ENCODE measurements at regions not wholly inside any gene's neighbourhood (a gene's known extent, or its start where the extent isn't known, plus 50 kb on each side); places are given as distances from the start of the nearest gene placed in this dataset.
"Not testable (repeated sequence)": the region's sequence is repeated elsewhere in the genome, so short reads cannot be mapped to it uniquely, and the experiment has no call there.

DNA sequence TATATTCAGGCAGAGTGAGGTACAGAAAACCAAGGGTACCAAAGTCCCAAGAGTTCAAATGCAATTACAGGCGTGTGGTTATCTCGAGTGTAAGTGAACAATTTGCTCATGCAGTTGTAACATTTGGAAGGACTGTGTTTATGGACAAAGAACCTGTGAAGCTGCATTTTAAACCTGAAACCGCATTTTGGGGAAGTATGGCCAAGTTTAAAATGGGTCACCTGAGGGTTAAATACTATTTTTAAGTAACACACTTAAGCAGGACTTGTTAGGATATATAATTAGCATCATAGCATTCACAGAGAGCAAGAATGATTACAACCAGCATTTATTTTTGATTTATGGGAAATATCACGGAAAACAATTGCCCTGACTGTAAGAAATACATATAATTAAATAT is 79.1 kb upstream of the LCORL start:
- DNase-seq = no peak

DNA sequence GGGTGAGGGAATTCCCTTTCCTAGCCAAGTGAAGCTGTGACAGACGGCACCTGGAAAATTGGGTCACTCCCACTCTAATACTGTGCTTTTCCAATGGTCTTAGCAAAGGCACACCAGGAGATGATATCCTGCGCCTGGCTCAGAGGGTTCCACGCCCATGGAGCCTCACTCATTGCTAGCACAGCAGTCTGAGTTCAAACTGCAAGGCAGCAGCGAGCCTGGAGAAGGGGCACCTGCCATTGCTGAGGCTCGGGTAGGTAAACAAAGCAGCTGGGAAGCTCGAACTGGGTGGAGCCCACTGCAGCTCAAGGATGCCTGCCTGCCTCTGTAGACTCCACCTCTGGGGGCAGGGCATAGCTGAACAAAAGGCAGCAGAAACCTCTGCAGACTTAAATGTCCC is 68.9 kb upstream of the LCORL start:
- DNase-seq = not testable (repeated sequence)

GRCh38 chr4:18082236-18082635 is 60.7 kb upstream of the LCORL start:
- DNase-seq = no peak

GRCh38 chr4:18081708-18082107 is 60.2 kb upstream of the LCORL start:
- no peak for DNase-seq

DNA sequence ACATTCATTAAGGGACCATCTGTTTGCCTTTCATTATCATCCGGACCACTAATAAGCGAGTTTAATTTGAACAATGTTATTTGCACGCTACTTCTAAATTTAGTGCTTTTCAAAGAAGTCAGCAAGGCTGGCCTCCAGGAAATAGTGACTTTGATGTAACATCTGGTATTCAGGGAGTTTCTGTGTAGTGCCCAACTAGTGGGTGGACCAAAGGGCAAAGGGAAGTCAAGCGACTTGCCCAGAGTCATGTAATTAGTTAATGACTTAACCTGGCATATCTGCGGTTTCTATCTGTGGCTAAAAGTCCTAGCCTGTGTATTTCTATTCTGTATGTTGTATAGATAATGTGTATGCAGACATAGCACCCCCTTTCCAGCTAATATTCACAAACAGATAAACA is 56.3 kb upstream of the LCORL start:
- DNase-seq = no peak

- DNase-seq = no peak
Measured at GRCh38 chr4:18075823-18076433, 54.4 kb upstream of the LCORL start.

- no peak for DNase-seq
Measured at GRCh38 chr4:18071894-18072293, 50.3 kb upstream of the LCORL start.
